OCI-LY7 (cell line): ENCODE measurements at regions not wholly inside any gene's neighbourhood (a gene's known extent, or its start where the extent isn't known, plus 50 kb on each side); places are given as distances from the start of the nearest gene placed in this dataset.

Experiments used
- BruUV-seq: library from RNA; stranded (reverse); fragments of 400-500 nt; replicated peaks from 2 replicates; lab custom pipeline; 2021; lab: Mats Ljungman, UMichigan
- CTCF ChIA-PET: fragments of 300-600 bp; sonication (Branson Sonifier 250); formaldehyde crosslinking; loops from one replicate; lab custom pipeline; 2022; ENCODE audit warnings: antibody characterized with exemption; ENCODE audit not compliant: unreplicated experiment; lab: Charles Lee
- POLR2A ChIA-PET: fragments of 300-600 bp; sonication (Branson Sonifier 250); formaldehyde crosslinking; loops from one replicate; lab custom pipeline; 2022; ENCODE audit warnings: antibody characterized with exemption; lab: Charles Lee
- DNase-seq: peaks from one replicate; pipeline ENCODE4 v3.0.0-alpha.2; 2015; ENCODE audit warnings: low spot score
- H2AFZ ChIP-seq: fragments of 200-600 bp; sonication (generic), shearing (Covaris generic); 2 replicates; pipeline ENCODE4 v1.6.1; 2014; ENCODE audit warnings: mild to moderate bottlenecking, antibody characterized with exemption, low read length, moderate library complexity
- H3K27ac ChIP-seq: fragments of 200-600 bp; sonication (generic); 2 replicates; pipeline ENCODE4 v1.5.1; 2014; ENCODE audit warnings: mixed run types, low read depth, mild to moderate bottlenecking, moderate library complexity, low read length, inconsistent platforms; ENCODE audit not compliant: poor library complexity, severe bottlenecking
- H3K36me3 ChIP-seq: fragments of 200-600 bp; sonication (generic); 2 replicates; pipeline ENCODE4 v1.6.1; 2014; ENCODE audit warnings: mild to moderate bottlenecking, antibody characterized with exemption, low read length, moderate library complexity, mixed read lengths; ENCODE audit not compliant: insufficient read depth
- H3K4me1 ChIP-seq: fragments of 200-600 bp; sonication (generic); 2 replicates; pipeline ENCODE4 v1.5.1; 2014; ENCODE audit warnings: mild to moderate bottlenecking, low read length; ENCODE audit not compliant: insufficient read depth, poor library complexity, severe bottlenecking
- H3K4me2 ChIP-seq: fragments of 200-600 bp; sonication (generic); 2 replicates; pipeline ENCODE4 v1.6.1; 2014; ENCODE audit warnings: mild to moderate bottlenecking, low read length
- H3K4me3 ChIP-seq: fragments of 200-600 bp; sonication (generic); 2 replicates; pipeline ENCODE4 v1.5.1; 2014; ENCODE audit warnings: mild to moderate bottlenecking, low read depth, low read length; ENCODE audit not compliant: poor library complexity, severe bottlenecking
- H3K79me2 ChIP-seq: fragments of 200-600 bp; sonication (generic); 2 replicates; pipeline ENCODE4 v1.6.1; 2016; ENCODE audit warnings: low read depth, mild to moderate bottlenecking, low read length, moderate library complexity, mixed read lengths; ENCODE audit not compliant: insufficient read depth
- H3K9me2 ChIP-seq: fragments of 200-600 bp; sonication (generic); 2 replicates; pipeline ENCODE4 v1.6.1; 2016; ENCODE audit warnings: mild to moderate bottlenecking, low read length, mixed read lengths; ENCODE audit not compliant: insufficient read depth
- H3K9me3 ChIP-seq: fragments of 200-600 bp; sonication (generic); 2 replicates; pipeline ENCODE4 v1.6.1; 2014; ENCODE audit warnings: mild to moderate bottlenecking, mixed run types, low read length, mixed read lengths
- H4K20me1 ChIP-seq: fragments of 200-600 bp; sonication (generic); 2 replicates; pipeline ENCODE4 v1.6.1; 2014; ENCODE audit warnings: mild to moderate bottlenecking, antibody characterized with exemption, low read length, moderate library complexity, mixed read lengths; ENCODE audit not compliant: insufficient read depth
- EZH2phosphoT487 ChIP-seq: fragments of 200-600 bp; sonication (generic); IDR thresholded peaks from 2 replicates; pipeline ENCODE4 v1.6.1; 2018; ENCODE audit warnings: low read depth, borderline replicate concordance, mild to moderate bottlenecking, mixed run types, antibody characterized with exemption, low read length, moderate library complexity, mixed read lengths
- intact Hi-C: fragments of 100-400 bp; cut with micrococcal nuclease; formaldehyde crosslinking; loops from one replicate; pipeline ENCODE4 v1.10.0; 2022; ENCODE audit not compliant: unreplicated experiment
- TF ChIP-seq, protein P1 (sequence below): fragments of 200-600 bp; sonication (generic); conservative IDR thresholded peaks from 2 replicates; pipeline ENCODE4 v1.5.1; 2014; ENCODE audit warnings: mild to moderate bottlenecking, antibody characterized with exemption, low read length, moderate library complexity, mixed read lengths

GRCh38 chr2:123840016-123840415 lies 185.1 kb upstream of the CNTNAP5 start:
- intact Hi-C loops: no loop called here
- Histone ChIP-seq H3K4me3 (no peak overlapping the region), H3K9me3 (0 out of 2 replicates have a peak, but pooled peaks cover 4% of the 10 kb centered on the region), H3K79me2 (no peaks in the 10 kb centered on the region), H3K36me3 (no peaks in the 10 kb centered on the region), H3K4me1 (no peaks in the 10 kb centered on the region), H2AFZ (no peak overlapping the region), H3K27ac (no peak overlapping the region), H3K9me2 (no peaks in the 10 kb centered on the region), H3K4me2 (no peak overlapping the region), H4K20me1 (no peaks in the 10 kb centered on the region)
- TF ChIP-seq, protein P1, sequence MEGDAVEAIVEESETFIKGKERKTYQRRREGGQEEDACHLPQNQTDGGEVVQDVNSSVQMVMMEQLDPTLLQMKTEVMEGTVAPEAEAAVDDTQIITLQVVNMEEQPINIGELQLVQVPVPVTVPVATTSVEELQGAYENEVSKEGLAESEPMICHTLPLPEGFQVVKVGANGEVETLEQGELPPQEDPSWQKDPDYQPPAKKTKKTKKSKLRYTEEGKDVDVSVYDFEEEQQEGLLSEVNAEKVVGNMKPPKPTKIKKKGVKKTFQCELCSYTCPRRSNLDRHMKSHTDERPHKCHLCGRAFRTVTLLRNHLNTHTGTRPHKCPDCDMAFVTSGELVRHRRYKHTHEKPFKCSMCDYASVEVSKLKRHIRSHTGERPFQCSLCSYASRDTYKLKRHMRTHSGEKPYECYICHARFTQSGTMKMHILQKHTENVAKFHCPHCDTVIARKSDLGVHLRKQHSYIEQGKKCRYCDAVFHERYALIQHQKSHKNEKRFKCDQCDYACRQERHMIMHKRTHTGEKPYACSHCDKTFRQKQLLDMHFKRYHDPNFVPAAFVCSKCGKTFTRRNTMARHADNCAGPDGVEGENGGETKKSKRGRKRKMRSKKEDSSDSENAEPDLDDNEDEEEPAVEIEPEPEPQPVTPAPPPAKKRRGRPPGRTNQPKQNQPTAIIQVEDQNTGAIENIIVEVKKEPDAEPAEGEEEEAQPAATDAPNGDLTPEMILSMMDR: no peak
- no peak for TF ChIP-seq EZH2phosphoT487
- no peak for DNase-seq
- CTCF ChIA-PET: no interaction called here
- POLR2A ChIA-PET: no interaction called here
- no TSS peak for BruUV-seq

DNA sequence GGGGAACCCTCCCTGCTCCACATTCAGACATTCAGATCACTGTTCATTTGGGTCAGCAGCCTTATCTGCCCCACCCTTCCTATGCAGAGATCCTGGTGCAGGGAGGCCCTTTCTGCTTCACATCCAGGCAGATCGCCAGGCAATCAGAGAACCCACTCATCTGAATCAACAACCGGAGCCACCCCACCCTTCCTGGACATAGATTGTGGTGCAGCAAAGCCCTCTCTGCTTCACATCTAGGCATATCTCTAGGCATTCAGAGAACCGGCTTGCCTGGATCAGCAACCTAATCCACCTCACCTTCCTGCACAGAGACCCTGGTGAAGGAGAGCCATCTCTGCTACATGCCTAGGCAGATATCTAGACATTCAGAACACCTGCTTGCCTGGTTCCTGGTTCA lies 184.5 kb upstream of the CNTNAP5 start:
- ChIA-PET CTCF (no interaction called here), POLR2A (no interaction called here)
- Histone ChIP-seq H3K4me3 (no peak overlapping the region), H3K4me1 (no peaks in the 10 kb centered on the region), H3K9me3 (0 out of 2 replicates have a peak, but pooled peaks cover 4% of the 10 kb centered on the region), H3K4me2 (no peak overlapping the region), H3K27ac (no peak overlapping the region), H4K20me1 (no peaks in the 10 kb centered on the region), H3K36me3 (no peaks in the 10 kb centered on the region), H3K9me2 (no peaks in the 10 kb centered on the region), H2AFZ (no peak overlapping the region), H3K79me2 (no peaks in the 10 kb centered on the region)
- intact Hi-C loops: no loop called here
- DNase-seq: no peak
- no TSS peak for BruUV-seq
- TF ChIP-seq, protein P1: no peak
- TF ChIP-seq EZH2phosphoT487: no peak

- H3K4me2 ChIP-seq: no peak overlapping the region
- H3K36me3 ChIP-seq: no peaks in the 10 kb centered on the region
- no peak overlapping the region for H2AFZ ChIP-seq
- no peak overlapping the region for H3K4me3 ChIP-seq
- ChIA-PET CTCF (no interaction called here), POLR2A (no interaction called here)
- no peak for TF ChIP-seq EZH2phosphoT487
- TF ChIP-seq, protein P1: no peak
- H3K9me2 ChIP-seq: no peaks in the 10 kb centered on the region
- no peaks in the 10 kb centered on the region for H3K9me3 ChIP-seq
- no peak overlapping the region for H3K27ac ChIP-seq
- H3K79me2 ChIP-seq: no peaks in the 10 kb centered on the region
- DNase-seq: no peak
- intact Hi-C loops: no loop called here
- no TSS peak for BruUV-seq
- H3K4me1 ChIP-seq: no peaks in the 10 kb centered on the region
- H4K20me1 ChIP-seq: no peaks in the 10 kb centered on the region
Observed at GRCh38 chr2:123851281-123851680, 173.8 kb upstream of the CNTNAP5 start.
